Stimulated activated CD4-positive, alpha-beta T cell treated with anti-CD3 and anti-CD28 coated beads, TNF-alpha, amount 100 ng/mL, for 48 hours (primary cell): ENCODE measurements at regions not wholly inside any gene's neighbourhood (a gene's known extent, or its start where the extent isn't known, plus 50 kb on each side); places are given as distances from the start of the nearest gene placed in this dataset.

Experiments
- DNase-seq, 3 donors: peaks; one replicate each; pipeline ENCODE4 v3.0.0-alpha.2; 2020; ENCODE audit warnings: low read depth in 3 of 3

DNA sequence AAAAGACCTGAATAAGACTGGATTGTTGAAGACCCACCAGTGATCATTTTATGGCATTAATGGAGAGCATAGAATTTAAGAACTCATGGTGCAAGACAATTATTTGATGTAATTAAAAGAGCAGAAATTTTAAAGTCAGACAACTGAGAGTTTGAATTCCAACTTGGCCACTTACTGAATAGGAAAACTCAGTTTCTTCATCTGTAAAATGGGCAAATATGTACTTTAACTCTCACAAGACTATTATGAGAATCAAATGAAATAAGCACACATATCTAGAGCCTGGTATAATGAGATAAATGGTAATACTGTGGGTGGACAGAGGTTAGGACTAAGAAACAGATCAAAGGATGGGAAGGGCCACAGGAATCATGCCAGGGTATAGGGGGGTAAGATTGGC lies 88.0 kb downstream of the SOX9 start:
- no peak for DNase-seq

GRCh38 chr17:72212041-72212440 lies 91.2 kb downstream of the SOX9 start:
- DNase-seq: no peak

GRCh38 chr17:72215490-72215889 lies 94.7 kb downstream of the SOX9 start:
- DNase-seq: no peak

- no peak for DNase-seq
These were observed 95.1 kb downstream of the SOX9 start for GRCh38 chr17:72215928-72216327.

GRCh38 chr17:72219137-72219823 lies 98.5 kb downstream of the SOX9 start:
- DNase-seq: no peak

- no peak for DNase-seq
These were observed 99.1 kb downstream of the SOX9 start for GRCh38 chr17:72219824-72220493.

- no peak for DNase-seq
These were observed 102.0 kb downstream of the SOX9 start for GRCh38 chr17:72222661-72223380.

- no peak for DNase-seq
These were observed 103.1 kb downstream of the SOX9 start for GRCh38 chr17:72223866-72224291.

- DNase-seq: no peak
These were observed 105.5 kb downstream of the SOX9 start for GRCh38 chr17:72226322-72226721.

DNA sequence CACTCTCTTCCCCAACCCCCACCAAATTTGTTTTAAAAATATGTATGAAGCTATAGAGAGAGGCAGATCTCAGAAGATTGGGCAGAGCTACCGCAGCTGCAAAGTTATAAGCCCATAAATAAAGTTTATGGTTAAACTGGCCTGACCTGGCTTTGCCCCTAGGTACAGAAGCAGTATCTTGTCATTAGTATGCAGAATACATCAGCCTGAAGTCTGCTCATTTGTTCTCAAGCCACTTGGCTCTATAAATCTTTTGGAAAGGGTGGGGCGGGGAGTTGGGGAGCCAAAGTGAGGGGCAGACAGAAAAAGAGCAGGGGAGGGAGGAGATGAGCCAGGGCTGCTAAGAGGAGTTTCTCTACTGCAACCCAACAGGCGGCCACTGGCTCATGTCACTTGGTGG lies 113.2 kb downstream of the SOX9 start:
- no peak for DNase-seq

DNA sequence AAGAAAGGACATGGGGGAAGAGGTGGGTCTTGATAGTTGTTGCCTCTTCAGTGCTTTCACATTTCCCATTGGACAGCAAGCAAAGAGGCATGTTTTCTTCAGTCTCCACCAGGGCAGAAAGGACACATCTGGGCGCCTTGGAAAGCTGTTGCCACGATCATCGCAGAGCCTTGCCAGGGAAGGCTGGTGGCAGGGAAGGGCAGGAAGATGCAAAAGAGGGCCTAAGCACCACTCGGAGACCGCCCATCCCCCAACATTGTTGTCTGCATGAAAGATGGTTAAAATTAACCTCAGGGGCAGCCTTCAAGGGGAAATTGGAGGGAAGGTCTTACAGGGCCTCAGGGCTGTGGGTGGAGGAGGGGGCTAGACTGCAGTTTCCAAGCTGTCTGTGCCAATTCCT lies 114.2 kb downstream of the SOX9 start:
- DNase-seq: no peak

DNA sequence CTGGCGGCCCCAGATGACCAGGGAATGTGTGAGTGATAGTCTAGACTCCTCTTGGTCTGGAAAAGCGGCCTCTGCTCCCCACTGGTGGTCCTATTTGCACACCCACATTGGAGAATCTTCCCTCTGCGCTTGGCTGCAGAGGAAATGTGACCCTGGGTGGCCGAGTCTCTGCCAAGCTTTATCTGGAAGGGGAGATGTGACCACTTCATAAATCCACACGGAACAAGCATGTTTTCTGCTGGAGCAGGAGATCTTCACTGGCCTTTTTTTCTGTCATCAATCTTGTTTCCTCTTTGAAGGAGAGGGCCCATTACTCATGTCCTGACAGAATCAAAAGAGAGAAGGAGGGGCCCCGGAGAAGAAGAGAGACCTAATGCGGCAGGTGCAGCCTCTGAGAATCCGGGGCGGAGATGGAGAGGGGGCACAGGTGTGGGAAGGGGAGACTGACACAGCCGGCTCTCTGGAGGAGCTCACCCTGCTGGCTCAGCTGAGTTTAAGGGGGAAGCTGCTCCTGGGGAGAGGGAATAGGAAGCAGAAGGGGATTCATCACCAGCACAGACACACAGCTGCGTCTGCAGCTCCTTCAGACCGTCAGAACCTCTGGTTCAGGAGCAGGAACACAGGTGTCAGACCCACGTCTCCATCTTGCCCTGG lies 116.3 kb downstream of the SOX9 start:
- no peak for DNase-seq

GRCh38 chr17:72238157-72238673 lies 117.4 kb downstream of the SOX9 start:
- no peak for DNase-seq

GRCh38 chr17:72239548-72239947 lies 118.7 kb downstream of the SOX9 start:
- no peak for DNase-seq

GRCh38 chr17:72240333-72240732 lies 119.5 kb downstream of the SOX9 start:
- DNase-seq: no peak

DNA sequence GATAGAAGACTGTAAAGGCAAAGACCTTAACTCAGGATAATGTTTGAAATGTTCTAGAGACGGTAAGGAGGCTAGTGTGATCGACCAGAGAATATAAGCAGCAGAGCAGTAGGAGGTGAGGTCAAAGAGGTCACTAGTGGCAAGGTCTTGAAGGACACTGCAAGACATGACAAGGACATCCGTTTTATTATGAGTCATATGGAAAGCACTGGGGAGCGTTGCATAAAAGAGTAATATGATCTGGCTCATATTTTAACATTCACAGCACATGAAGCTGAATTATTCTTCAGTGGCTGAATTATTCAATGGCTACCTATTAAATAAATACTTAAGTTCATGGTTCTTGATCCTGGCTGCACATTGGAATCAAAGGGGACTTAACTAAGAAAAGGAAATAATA lies 123.7 kb downstream of the SOX9 start:
- DNase-seq: no peak

DNA sequence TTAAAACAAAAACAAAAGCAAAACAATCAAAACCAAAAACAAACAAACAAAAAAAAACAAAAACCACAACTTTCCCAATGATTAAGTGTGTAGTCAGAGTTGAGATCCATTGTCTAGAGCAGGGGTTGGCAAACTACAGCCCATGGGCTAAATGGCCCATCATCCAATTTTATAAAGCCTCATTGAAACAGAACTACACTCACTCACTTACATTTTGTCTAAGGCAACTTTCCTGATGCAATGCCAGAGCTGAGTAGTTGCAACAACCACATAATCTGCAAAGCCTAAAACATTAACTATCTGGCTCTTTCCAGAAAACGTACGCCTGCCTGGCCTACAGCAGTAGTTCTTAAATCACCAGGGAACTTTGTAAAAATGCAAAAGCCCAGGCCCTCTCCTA lies 124.1 kb downstream of the SOX9 start:
- DNase-seq: no peak

DNA sequence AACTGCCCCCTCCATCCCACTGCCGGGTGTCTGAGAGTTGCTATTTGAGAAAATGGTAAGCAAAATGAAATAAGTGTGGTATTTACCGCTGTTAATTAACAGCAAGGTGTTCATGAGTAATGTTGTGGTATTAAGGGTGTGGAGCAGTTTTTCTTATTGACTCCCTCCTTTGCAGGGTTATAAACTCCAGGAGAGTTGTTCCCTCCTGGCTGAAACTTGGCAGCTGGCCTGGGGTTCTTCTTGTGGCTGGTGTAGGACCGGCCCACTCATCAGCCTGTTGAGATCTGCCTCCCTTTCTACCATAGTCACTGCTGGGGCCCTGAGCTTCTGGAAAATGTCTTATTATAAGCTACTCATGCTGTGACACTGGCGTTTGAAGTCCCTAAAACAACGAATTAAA lies 128.6 kb downstream of the SOX9 start:
- DNase-seq: no peak

DNA sequence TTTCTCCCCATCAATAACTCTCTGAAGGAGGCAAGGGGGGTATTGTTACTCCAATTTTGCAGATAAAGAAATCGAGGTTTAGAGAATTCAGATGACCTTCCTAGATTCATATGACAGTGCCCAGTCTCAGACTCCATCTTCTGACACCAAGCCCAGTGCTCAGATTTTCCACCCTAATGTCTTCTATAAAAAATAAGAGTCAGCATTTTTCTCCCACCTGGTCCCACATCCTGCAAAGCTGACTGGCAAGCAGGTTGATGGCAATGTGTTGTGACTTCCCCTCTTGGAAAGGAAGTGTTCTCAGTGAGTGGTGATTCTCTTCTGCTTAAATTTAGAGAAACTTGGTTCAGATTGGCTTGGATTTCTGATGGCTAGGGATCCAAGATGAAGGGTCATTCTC lies 129.4 kb downstream of the SOX9 start:
- no peak for DNase-seq

DNA sequence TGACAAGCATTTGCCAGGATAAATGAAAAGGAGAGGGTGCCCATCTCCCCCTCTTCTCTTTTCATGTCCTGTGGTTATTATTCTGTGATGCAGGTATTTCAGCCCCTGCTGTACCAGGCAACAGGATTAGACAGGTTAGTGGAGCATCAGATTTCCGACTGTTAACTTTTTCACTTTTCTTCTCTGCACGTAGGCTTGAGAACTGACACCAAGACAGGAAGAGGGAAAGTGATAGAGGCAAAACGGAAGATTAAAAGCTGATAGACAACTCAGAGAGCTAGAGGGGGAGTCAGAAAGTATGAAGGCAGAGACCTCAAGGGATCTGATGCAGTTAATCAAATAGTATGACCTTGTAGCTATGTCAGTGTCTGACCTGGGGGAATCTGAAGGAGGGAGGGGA lies 132.8 kb downstream of the SOX9 start:
- no peak for DNase-seq

DNA sequence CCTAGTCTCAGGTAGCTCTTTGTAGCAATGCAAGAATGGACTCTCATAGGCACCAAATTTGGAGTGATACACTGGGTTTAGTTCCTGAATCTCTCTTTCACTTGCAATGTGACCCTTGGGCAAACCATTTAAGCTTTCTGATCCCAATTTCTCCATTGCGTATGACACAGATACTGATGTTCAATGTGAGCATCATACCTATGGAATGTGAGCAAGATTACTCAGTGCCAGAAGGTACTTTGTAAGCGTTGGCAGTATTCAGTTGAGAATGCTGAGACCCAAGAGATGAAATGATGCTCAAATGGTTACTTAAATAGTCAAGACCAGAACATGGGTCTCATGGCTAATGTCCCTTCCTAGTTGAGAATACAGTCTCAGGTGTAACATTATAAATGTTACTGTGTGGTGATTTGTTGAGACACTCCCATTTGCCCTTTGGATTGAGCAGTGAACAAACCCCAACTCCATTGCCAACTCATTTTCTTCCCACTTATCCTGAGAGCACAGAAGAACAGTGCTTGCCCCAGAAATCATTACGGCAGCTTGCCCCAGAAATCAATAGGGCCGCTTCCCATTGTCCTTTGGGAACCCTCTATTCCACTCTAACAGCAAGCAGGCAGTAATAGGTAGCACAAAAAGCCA lies 134.1 kb downstream of the SOX9 start:
- no peak for DNase-seq

- DNase-seq: no peak
These were observed 134.7 kb downstream of the SOX9 start for GRCh38 chr17:72255481-72255880.
